HG03045 (cell line): ENCODE measurements at regions not wholly inside any gene's neighbourhood (a gene's known extent, or its start where the extent isn't known, plus 50 kb on each side); places are given as distances from the start of the nearest gene placed in this dataset.

ENCODE experiments used
- ATAC-seq: cut with Tn5 transposase; IDR thresholded peaks from one replicate; pipeline ENCODE4 v1.9.1; 2021; ENCODE audit warnings: mild to moderate bottlenecking, moderate library complexity; ENCODE audit not compliant: unreplicated experiment

GRCh38 chr4:84441758-84442377 is 57.2 kb downstream of the NKX6-1 start:
- no peak for ATAC-seq

- ATAC-seq = no peak
These were observed 59.1 kb downstream of the NKX6-1 start for GRCh38 chr4:84439996-84440395.

GRCh38 chr4:84436812-84437211 is 62.3 kb downstream of the NKX6-1 start:
- ATAC-seq = no peak

GRCh38 chr4:84434344-84434743 is 64.7 kb downstream of the NKX6-1 start:
- ATAC-seq = no peak

GRCh38 chr4:84433633-84434222 is 65.4 kb downstream of the NKX6-1 start:
- ATAC-seq = no peak

GRCh38 chr4:84432713-84433112 is 66.4 kb downstream of the NKX6-1 start:
- ATAC-seq = no peak

- no peak for ATAC-seq
These were observed 78.5 kb downstream of the NKX6-1 start for GRCh38 chr4:84420608-84421007.

GRCh38 chr4:84419201-84419600 is 79.9 kb downstream of the NKX6-1 start:
- ATAC-seq = no peak

- no peak for ATAC-seq
These were observed 80.9 kb downstream of the NKX6-1 start for GRCh38 chr4:84417997-84418709.

- ATAC-seq = no peak
These were observed 85.1 kb downstream of the NKX6-1 start for GRCh38 chr4:84413976-84414375.

GRCh38 chr4:84413480-84413879 is 85.6 kb downstream of the NKX6-1 start:
- no peak for ATAC-seq

GRCh38 chr4:84412062-84412461 is 87.0 kb downstream of the NKX6-1 start:
- ATAC-seq = no peak

GRCh38 chr4:84407554-84408407 is 91.3 kb downstream of the NKX6-1 start:
- no peak for ATAC-seq

GRCh38 chr4:84403656-84404055 is 95.4 kb downstream of the NKX6-1 start:
- no peak for ATAC-seq

GRCh38 chr4:84401701-84402306 is 97.3 kb downstream of the NKX6-1 start:
- ATAC-seq = no peak

- no peak for ATAC-seq
These were observed 104.7 kb downstream of the NKX6-1 start for GRCh38 chr4:84394386-84394785.

- ATAC-seq = no peak
These were observed 106.0 kb downstream of the NKX6-1 start for GRCh38 chr4:84392951-84393590.

GRCh38 chr4:84389406-84389805 is 109.7 kb downstream of the NKX6-1 start:
- ATAC-seq = no peak

GRCh38 chr4:84385203-84385602 is 113.9 kb downstream of the NKX6-1 start:
- ATAC-seq = no peak

GRCh38 chr4:84384801-84385200 is 114.3 kb downstream of the NKX6-1 start:
- ATAC-seq = no peak
